Endothelial cell of umbilical vein (primary cell): ENCODE measurements at regions not wholly inside any gene's neighbourhood (a gene's known extent, or its start where the extent isn't known, plus 50 kb on each side); places are given as distances from the start of the nearest gene placed in this dataset.

ENCODE experiments used
- BruUV-seq: library from RNA; stranded (reverse); fragments of 400-500 nt; replicated peaks from 2 replicates; lab custom pipeline; 2021; lab: Mats Ljungman, UMichigan
- CTCF ChIA-PET: fragments of 300-600, 350-600 bp; sonication (Branson Sonifier 250); formaldehyde crosslinking; loops from one replicate; lab custom pipeline; 2021; ENCODE audit warnings: antibody characterized with exemption, inconsistent platforms; lab: Charles Lee
- POLR2A ChIA-PET: fragments of 300-600, 350-600 bp; sonication (Branson Sonifier 250); formaldehyde crosslinking; loops from one replicate; lab custom pipeline; 2021; ENCODE audit warnings: antibody characterized with exemption, inconsistent platforms; lab: Charles Lee
- DNase-seq: peaks from one replicate; pipeline ENCODE4 v3.0.0-alpha.2; 2011; ENCODE audit warnings: low read depth, low spot score
- FAIRE-seq: peaks from 2 replicates; lab custom pipeline; 2011; peaks lifted over from hg19 to GRCh38; lab: Jason Lieb, UNC
- H2AFZ ChIP-seq: 2 replicates; pipeline ENCODE4 v1.6.0; 2012; ENCODE audit warnings: low read depth, low read length, control low read depth, inconsistent platforms
- H3K27ac ChIP-seq: 2 replicates; pipeline ENCODE4 v1.5.1; 2011; ENCODE audit warnings: low read depth, mild to moderate bottlenecking, control low read depth, low read length, moderate library complexity; ENCODE audit not compliant: insufficient read depth
- H3K27me3 ChIP-seq, 2 experiments: 2 replicates each; pipeline versions ENCODE4 v1.6.0 to v1.6.1; 2011; ENCODE audit warnings: low read length in 2 of 2, mixed read lengths in 1 of 2; ENCODE audit not compliant: control insufficient read depth in 2 of 2, insufficient read depth in 2 of 2
- H3K36me3 ChIP-seq, 2 experiments: 2 replicates in 1 of 2; 3 replicates in 1 of 2; pipeline ENCODE4 v1.5.1; 2011; ENCODE audit warnings: low read length in 2 of 2, mild to moderate bottlenecking in 1 of 2, moderate library complexity in 1 of 2; ENCODE audit not compliant: control insufficient read depth in 2 of 2, insufficient read depth in 2 of 2; ENCODE audit errors: extremely low read depth in 1 of 2
- H3K4me1 ChIP-seq: 3 replicates; pipeline ENCODE4 v1.5.1; 2011; ENCODE audit warnings: mild to moderate bottlenecking, low read length; ENCODE audit not compliant: control insufficient read depth, insufficient read depth; ENCODE audit errors: extremely low read depth
- H3K4me2 ChIP-seq: 2 replicates; pipeline ENCODE4 v1.6.1; 2011; ENCODE audit warnings: low read length, control low read depth, mixed read lengths; ENCODE audit not compliant: insufficient read depth
- H3K4me3 ChIP-seq, 3 experiments: fragments of 200-600 bp in 1 of 3; sonication (generic), shearing (Covaris generic) in 1 of 3; replicated peaks in 1 of 3; 2 replicates each; pipeline ENCODE4 v1.5.1; 2011 to 2016; ENCODE audit warnings: control low read depth in 3 of 3, low read length in 3 of 3, mild to moderate bottlenecking in 2 of 3, inconsistent platforms in 1 of 3, low read depth in 1 of 3, moderate library complexity in 1 of 3; ENCODE audit not compliant: insufficient read depth in 1 of 3
- H3K79me2 ChIP-seq: 2 replicates; pipeline ENCODE4 v1.6.0; 2012; ENCODE audit warnings: low read length, inconsistent platforms; ENCODE audit not compliant: control insufficient read depth, insufficient read depth
- H3K9ac ChIP-seq: replicated peaks from 2 replicates; pipeline ENCODE3; 2011; ENCODE audit warnings: low read length, control low read depth; ENCODE audit not compliant: insufficient read depth; ENCODE audit errors: extremely low read depth
- H3K9me1 ChIP-seq: replicated peaks from 3 replicates; pipeline ENCODE4 v1.6.0; 2011; ENCODE audit warnings: mild to moderate bottlenecking, low read length; ENCODE audit not compliant: control insufficient read depth, insufficient read depth; ENCODE audit errors: extremely low read depth
- H3K9me3 ChIP-seq: replicated peaks from 2 replicates; pipeline ENCODE4 v1.5.1; 2012; ENCODE audit warnings: low read length, inconsistent platforms; ENCODE audit not compliant: control insufficient read depth, insufficient read depth
- H4K20me1 ChIP-seq: replicated peaks from 2 replicates; pipeline ENCODE3; 2011; ENCODE audit warnings: mild to moderate bottlenecking, low read length; ENCODE audit not compliant: control insufficient read depth, insufficient read depth; ENCODE audit errors: extremely low read depth
- CTCF ChIP-seq, 2 donors: IDR thresholded peaks; 1 replicate in 1 of 2; 2 replicates in 1 of 2; pipeline ENCODE4 v1.5.1; 2011; ENCODE audit warnings: low read length in 2 of 2, mild to moderate bottlenecking in 2 of 2, moderate library complexity in 2 of 2, control low read depth in 1 of 2, inconsistent platforms in 1 of 2, low read depth in 1 of 2; ENCODE audit not compliant: insufficient read depth in 1 of 2; ENCODE audit errors: extremely low read depth in 1 of 2
- EZH2 ChIP-seq: IDR thresholded peaks from 2 replicates; pipeline ENCODE4 v1.6.1; 2012; ENCODE audit warnings: borderline replicate concordance, low read depth, mild to moderate bottlenecking, moderate library complexity, low read length, inconsistent platforms; ENCODE audit not compliant: severe bottlenecking
- FOS ChIP-seq: IDR thresholded peaks from 2 replicates; pipeline ENCODE4 v1.6.1; 2011; ENCODE audit warnings: mild to moderate bottlenecking, low read length, moderate library complexity, borderline replicate concordance; ENCODE audit not compliant: insufficient read depth
- GATA2 ChIP-seq: IDR thresholded peaks from 2 replicates; pipeline ENCODE4 v1.7.0; 2011; ENCODE audit warnings: low read depth, mild to moderate bottlenecking, moderate library complexity, mixed read lengths, low read length; ENCODE audit not compliant: insufficient read length, insufficient read depth
- JUN ChIP-seq: IDR thresholded peaks from 2 replicates; pipeline ENCODE4 v1.6.1; 2011; ENCODE audit warnings: borderline replicate concordance, low read depth; ENCODE audit not compliant: insufficient read length, insufficient read depth
- MAX ChIP-seq: IDR thresholded peaks from 2 replicates; pipeline ENCODE4 v1.6.1; 2011; ENCODE audit not compliant: insufficient read depth, insufficient read length
- MYC ChIP-seq: IDR thresholded peaks from one replicate; pipeline ENCODE4 v1.6.1; 2011; ENCODE audit warnings: mild to moderate bottlenecking, low read depth, low read length
- POLR2A ChIP-seq: IDR thresholded peaks from 2 replicates; pipeline ENCODE4 v1.6.1; 2012; ENCODE audit warnings: low read depth, mild to moderate bottlenecking, control low read depth, low read length
- POLR2AphosphoS5 ChIP-seq: IDR thresholded peaks from 2 replicates; pipeline ENCODE4 v1.6.1; 2012; ENCODE audit warnings: low read depth, mild to moderate bottlenecking, control low read depth, low read length, moderate library complexity; ENCODE audit not compliant: insufficient read depth
- dilution Hi-C: fragments of 300-500 bp; cut with MboI; formaldehyde crosslinking; loops from one replicate; pipeline ENCODE4 v1.15.0; 2019; ENCODE audit warnings: low sequenced_read_pairs; ENCODE audit not compliant: extremely low pct_ligation_motif_present
- intact Hi-C: fragments of 100-400 bp; cut with micrococcal nuclease; formaldehyde crosslinking; loops from one replicate; pipeline ENCODE4 v1.10.0; 2022

DNA sequence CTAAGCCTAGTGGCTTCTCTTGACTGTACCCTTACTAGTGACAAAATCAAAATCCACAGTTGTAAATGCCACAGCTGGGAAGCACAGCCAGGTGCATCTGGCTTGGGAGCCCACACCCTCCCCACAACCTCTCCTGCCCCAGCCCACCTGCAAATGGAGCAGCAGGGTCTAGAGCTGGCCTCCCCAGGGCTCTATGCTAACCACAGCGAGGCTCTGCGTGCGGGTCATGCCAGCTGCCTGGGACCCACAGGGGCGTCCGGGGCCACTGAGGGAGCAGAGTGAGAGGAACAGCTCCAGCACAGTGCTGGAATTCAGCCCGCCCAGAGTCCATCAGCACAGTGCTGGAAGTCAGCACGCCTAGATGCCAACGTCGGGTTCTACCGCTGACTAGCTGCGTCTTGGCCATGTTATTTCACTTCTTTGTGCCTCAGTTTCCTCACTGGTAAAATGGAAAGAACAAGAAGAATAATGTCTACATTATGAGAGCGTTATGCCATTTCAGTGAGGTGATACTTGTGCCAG is 109.1 kb upstream of the ID2 start:
- dilution Hi-C loops (no loop called here), intact Hi-C loops (no loop called here)
- Histone ChIP-seq H3K79me2 (no peaks in the 10 kb centered on the region), H2AFZ (no peak overlapping the region), H3K36me3 (no peaks in the 10 kb centered on the region), H3K9me1 (no peaks in the 10 kb centered on the region), H4K20me1 (no peaks in the 10 kb centered on the region), H3K27ac (no peak overlapping the region), H3K9me3 (no peaks in the 10 kb centered on the region), H3K4me1 (no peaks in the 10 kb centered on the region), H3K4me3 (no peak overlapping the region), H3K4me2 (no peak overlapping the region), H3K9ac (no peak overlapping the region), H3K27me3 (no peaks in the 10 kb centered on the region)
- BruUV-seq, result no TSS peak
- POLR2A ChIA-PET, result no interaction called here
- FAIRE-seq, result no peak
- TF ChIP-seq POLR2A (no peak), MYC (no peak), GATA2 (no peak), MAX (no peak), EZH2 (no peak), CTCF (IDR thresholded peaks at IDR 0.05; ENCODE audit: extremely low read depth in 1 of 2, insufficient read depth in 1 of 2, low read depth in 1 of 2, low read length in 2 of 2) (no peak), POLR2AphosphoS5 (no peak), JUN (no peak), FOS (no peak)
- DNase-seq, result no peak
- CTCF ChIA-PET, result no interaction called here
